Testis (tissue), 2 donors: ENCODE measurements at regions not wholly inside any gene's neighbourhood (a gene's known extent, or its start where the extent isn't known, plus 50 kb on each side); places are given as distances from the start of the nearest gene placed in this dataset.
A peak's percentile ranks its signal among the peaks of the same experiment; 100 is the strongest.
"Not testable (repeated sequence)": the region's sequence is repeated elsewhere in the genome, so short reads cannot be mapped to it uniquely, and the experiment has no call there.

Experiments used
- DNase-seq: peaks from one replicate; pipeline ENCODE4 v3.0.0-alpha.2; 2019
- H3K27ac ChIP-seq, 2 donors: fragments of 200-600 bp; sonication (generic); one replicate each; pipeline ENCODE4 v1.5.1; 2019
- H3K27me3 ChIP-seq: fragments of 200-600 bp; sonication (generic); one replicate; pipeline ENCODE4 v1.5.1; 2019
- H3K36me3 ChIP-seq: fragments of 200-600 bp; sonication (generic); one replicate; pipeline ENCODE4 v1.5.1; 2017; ENCODE audit warnings: low read depth; ENCODE audit errors: missing control alignments
- H3K4me1 ChIP-seq: fragments of 200-600 bp; sonication (generic); one replicate; pipeline ENCODE4 v1.5.1; 2019
- H3K4me3 ChIP-seq, 2 donors: fragments of 200-600 bp; sonication (generic); one replicate each; pipeline ENCODE4 v1.5.1; 2017 to 2019
- H3K9me3 ChIP-seq: fragments of 200-600 bp; sonication (generic); one replicate; pipeline ENCODE4 v1.5.1; 2017
- CTCF ChIP-seq, 3 experiments: fragments of 450-650 bp in 2 of 3; fragments of 200-600 bp in 1 of 3; sonication (generic) in 1 of 3; IDR thresholded peaks; one replicate each; pipeline ENCODE4 v1.5.1; 2016 to 2019; ENCODE audit warnings: antibody characterized with exemption in 3 of 3, mild to moderate bottlenecking in 2 of 3, moderate library complexity in 1 of 3
- POLR2A ChIP-seq: fragments of 450-650 bp; IDR thresholded peaks from one replicate; pipeline ENCODE4 v1.6.1; 2017; ENCODE audit warnings: antibody characterized with exemption, mild to moderate bottlenecking, moderate library complexity
- WGBS, 2 donors: methylation state at CpG; one replicate each; pipeline ENCODE4 v1.1.5; 2018; 5-methylcytosine and 5-hydroxymethylcytosine counted together
- intact Hi-C: fragments of 100-400 bp; cut with DNase I; formaldehyde crosslinking; loops from one replicate; pipeline ENCODE4 v1.15.1; 2023; ENCODE audit warnings: low total_unique reads

GRCh38 chr17:53765609-53766008, 57.1 kb upstream of the KIF2B start:
- intact Hi-C loops = no loop called here
- H3K27me3 ChIP-seq = no peaks in the 10 kb centered on the region
- TF ChIP-seq POLR2A (no peak), CTCF (IDR thresholded peaks at IDR 0.05) (no peak)
- no peaks in the 10 kb centered on the region for H3K9me3 ChIP-seq
- no peak overlapping the region for H3K27ac ChIP-seq
- H3K4me3 ChIP-seq = no peak overlapping the region
- no peaks in the 10 kb centered on the region for H3K4me1 ChIP-seq
- 77 to 82% methylated on average over 1 of the region's 1 CpG for WGBS, 2 donors
- no peaks in the 10 kb centered on the region for H3K36me3 ChIP-seq
- DNase-seq = no peak

GRCh38 chr17:53765129-53765528, 57.6 kb upstream of the KIF2B start:
- WGBS, 2 donors = 88 to 96% methylated on average over 2 of the region's 2 CpGs
- Histone ChIP-seq H3K4me3 (no peak overlapping the region), H3K9me3 (no peaks in the 10 kb centered on the region), H3K27ac (no peak overlapping the region), H3K27me3 (no peaks in the 10 kb centered on the region), H3K4me1 (no peaks in the 10 kb centered on the region), H3K36me3 (no peaks in the 10 kb centered on the region)
- no peak for DNase-seq
- intact Hi-C loops = no loop called here
- TF ChIP-seq POLR2A (no peak), CTCF (IDR thresholded peaks at IDR 0.05) (no peak)

GRCh38 chr17:53757559-53757958, 65.2 kb upstream of the KIF2B start:
- TF ChIP-seq POLR2A (no peak), CTCF (IDR thresholded peaks at IDR 0.05) (no peak)
- DNase-seq = no peak
- no peaks in the 10 kb centered on the region for H3K9me3 ChIP-seq
- 63 to 70% methylated on average over 22 of the region's 22 CpGs for WGBS, 2 donors
- no peaks in the 10 kb centered on the region for H3K36me3 ChIP-seq
- intact Hi-C loops = no loop called here
- H3K27me3 ChIP-seq = no peaks in the 10 kb centered on the region
- H3K4me3 ChIP-seq = peak overlapping the region in 1 of 2 donors; percentile 17
- H3K4me1 ChIP-seq = no peaks in the 10 kb centered on the region
- H3K27ac ChIP-seq = no peak overlapping the region

- intact Hi-C loops, H3K4me1 ChIP-seq, H3K36me3 ChIP-seq, H3K27ac ChIP-seq, H3K9me3 ChIP-seq, H3K27me3 ChIP-seq, DNase-seq: not testable (repeated sequence)
- WGBS, 2 donors = 64 to 74% methylated on average over 10 to 20 of the region's 20 CpGs
- peak overlapping the region in 1 of 2 donors; percentile 17 for H3K4me3 ChIP-seq
Observed at GRCh38 chr17:53757116-53757515, 65.6 kb upstream of the KIF2B start.

GRCh38 chr17:53749178-53749577, 73.5 kb upstream of the KIF2B start:
- H3K27ac ChIP-seq = no peak overlapping the region
- no peak overlapping the region for H3K4me3 ChIP-seq
- TF ChIP-seq POLR2A (no peak), CTCF (IDR thresholded peaks at IDR 0.05) (no peak)
- intact Hi-C loops = no loop called here
- DNase-seq = no peak
- no peaks in the 10 kb centered on the region for H3K4me1 ChIP-seq
- no peaks in the 10 kb centered on the region for H3K9me3 ChIP-seq
- H3K27me3 ChIP-seq = no peaks in the 10 kb centered on the region
- H3K36me3 ChIP-seq = no peaks in the 10 kb centered on the region
- WGBS, 2 donors = 37 to 44% methylated on average over 1 of the region's 1 CpG

- H3K9me3 ChIP-seq, H3K27me3 ChIP-seq, intact Hi-C loops, H3K4me3 ChIP-seq, H3K4me1 ChIP-seq, H3K36me3 ChIP-seq, H3K27ac ChIP-seq, DNase-seq: not testable (repeated sequence)
- 71% methylated on average over 11 of the region's 11 CpGs for whole genome bisulfite sequencing, 2 donors
Observed at GRCh38 chr17:53748159-53748820, 74.4 kb upstream of the KIF2B start.
